DOHH2 (cell line): ENCODE measurements at regions not wholly inside any gene's neighbourhood (a gene's known extent, or its start where the extent isn't known, plus 50 kb on each side); places are given as distances from the start of the nearest gene placed in this dataset.

ENCODE experiments used
- H3F3A ChIP-seq: fragments of 200-600 bp; sonication (generic), shearing (Covaris generic); 2 replicates; pipeline ENCODE4 v1.6.0; 2016; ENCODE audit warnings: antibody characterized with exemption, mild to moderate bottlenecking; ENCODE audit not compliant: control insufficient read depth, insufficient read depth
- H3K27ac ChIP-seq: fragments of 200-600 bp; sonication (generic); 2 replicates; pipeline ENCODE4 v1.5.1; 2014; ENCODE audit warnings: low read depth, mild to moderate bottlenecking, low read length, moderate library complexity
- H3K27me3 ChIP-seq: fragments of 200-600 bp; sonication (generic); 2 replicates; pipeline ENCODE4 v1.6.1; 2014; ENCODE audit warnings: mild to moderate bottlenecking, low read length, mixed read lengths; ENCODE audit not compliant: control insufficient read depth
- H3K36me3 ChIP-seq: fragments of 200-600 bp; sonication (generic); 2 replicates; pipeline ENCODE4 v1.6.1; 2014; ENCODE audit warnings: mild to moderate bottlenecking, low read length, moderate library complexity, mixed read lengths; ENCODE audit not compliant: control insufficient read depth
- H3K4me1 ChIP-seq: fragments of 200-600 bp; sonication (generic); 2 replicates; pipeline ENCODE4 v1.6.1; 2014; ENCODE audit warnings: mild to moderate bottlenecking, low read length, mixed read lengths; ENCODE audit not compliant: control insufficient read depth
- H3K4me2 ChIP-seq: fragments of 200-600 bp; sonication (generic); 2 replicates; pipeline ENCODE4 v1.6.0; 2014; ENCODE audit warnings: mild to moderate bottlenecking, low read length, moderate library complexity
- H3K4me3 ChIP-seq: fragments of 200-600 bp; sonication (generic); 2 replicates; pipeline ENCODE4 v1.5.1; 2014; ENCODE audit warnings: mild to moderate bottlenecking, low read length, mixed read lengths
- H3K79me2 ChIP-seq: fragments of 200-600 bp; sonication (generic); 2 replicates; pipeline ENCODE4 v1.6.1; 2014; ENCODE audit warnings: mild to moderate bottlenecking, low read length, mixed read lengths; ENCODE audit not compliant: control insufficient read depth
- H3K9me2 ChIP-seq: fragments of 200-600 bp; sonication (generic); replicated peaks from 2 replicates; pipeline ENCODE4 v1.6.1; 2014; ENCODE audit warnings: mild to moderate bottlenecking, low read length, mixed read lengths; ENCODE audit not compliant: control insufficient read depth
- H3K9me3 ChIP-seq: fragments of 200-600 bp; sonication (generic); 2 replicates; pipeline ENCODE4 v1.6.1; 2014; ENCODE audit warnings: antibody characterized with exemption, low read length, mixed read lengths; ENCODE audit not compliant: control insufficient read depth, insufficient read depth
- H4K20me1 ChIP-seq: fragments of 200-600 bp; sonication (generic); 2 replicates; pipeline ENCODE4 v1.6.0; 2014; ENCODE audit warnings: low read depth, mild to moderate bottlenecking, antibody characterized with exemption, low read length, moderate library complexity; ENCODE audit not compliant: control insufficient read depth, insufficient read depth
- CTCF ChIP-seq: fragments of 200-600 bp; sonication (generic); IDR thresholded peaks from one replicate; pipeline ENCODE4 v1.5.1; 2014; ENCODE audit warnings: antibody characterized with exemption, mild to moderate bottlenecking, low read depth, low read length; ENCODE audit not compliant: poor library complexity, severe bottlenecking
- EZH2phosphoT487 ChIP-seq: fragments of 200-600 bp; sonication (generic); IDR thresholded peaks from 2 replicates; pipeline ENCODE4 v1.6.1; 2017; ENCODE audit warnings: borderline replicate concordance, mild to moderate bottlenecking, antibody characterized with exemption, low read length, moderate library complexity, mixed read lengths

DNA sequence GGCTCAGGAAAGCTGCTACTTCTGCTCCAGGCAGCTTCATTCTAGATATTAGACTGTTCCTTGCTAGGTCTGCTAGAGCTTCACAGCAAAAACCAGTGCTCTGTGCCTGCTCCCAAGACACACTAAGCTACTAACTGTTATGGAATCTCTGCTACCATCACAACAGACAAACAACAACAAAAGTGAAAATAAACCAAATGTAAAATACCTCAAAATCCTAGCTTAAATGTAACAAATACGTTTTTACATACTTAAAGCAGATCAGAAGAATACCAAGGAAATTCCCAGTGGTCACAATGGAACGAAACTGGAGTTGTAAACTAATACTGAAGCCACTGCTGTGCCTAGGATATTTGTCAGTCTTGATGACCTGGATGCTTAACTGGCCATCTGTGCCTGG is 84.6 kb upstream of the EZR start:
- no peaks in the 10 kb centered on the region for H3K79me2 ChIP-seq
- TF ChIP-seq CTCF (no peak), EZH2phosphoT487 (no peak)
- no peak overlapping the region for H3K4me3 ChIP-seq

GRCh38 chr6:158900663-158901312 is 81.6 kb upstream of the EZR start:
- Histone ChIP-seq H3K36me3 (peaks cover 6% of the 10 kb centered on the region; the same call in 1 of the 2 replicates), H4K20me1 (no peaks in the 10 kb centered on the region), H3K27ac (no peak overlapping the region), H3K9me2 (no peaks in the 10 kb centered on the region), H3K9me3 (peaks cover 25% of the 10 kb centered on the region), H3K79me2 (no peaks in the 10 kb centered on the region), H3K4me1 (no peaks in the 10 kb centered on the region), H3K4me3 (no peak overlapping the region), H3K27me3 (no peaks in the 10 kb centered on the region), H3K4me2 (no peak overlapping the region), H3F3A (no peaks in the 10 kb centered on the region)
- TF ChIP-seq CTCF: no peak

More for the DNA sequence above, 84.6 kb upstream of the EZR start:
- Histone ChIP-seq H3K9me3 (peaks cover 36% of the 10 kb centered on the region), H3K4me1 (peaks cover 9% of the 10 kb centered on the region), H3K36me3 (peaks cover 6% of the 10 kb centered on the region; the same call in 1 of the 2 replicates), H3K4me2 (no peak overlapping the region), H3K9me2 (no peaks in the 10 kb centered on the region), H3F3A (no peaks in the 10 kb centered on the region), H3K27ac (no peak overlapping the region), H4K20me1 (no peaks in the 10 kb centered on the region), H3K27me3 (no peaks in the 10 kb centered on the region)

- no peak overlapping the region for H3K4me3 ChIP-seq
- no peaks in the 10 kb centered on the region for H3K79me2 ChIP-seq
- no peaks in the 10 kb centered on the region for H3K27me3 ChIP-seq
- H4K20me1 ChIP-seq: no peaks in the 10 kb centered on the region
- no peaks in the 10 kb centered on the region for H3K9me2 ChIP-seq
- no peak overlapping the region for H3K27ac ChIP-seq
- no peaks in the 10 kb centered on the region for H3K36me3 ChIP-seq
- no peak for TF ChIP-seq EZH2phosphoT487
- TF ChIP-seq CTCF: no peak
- no peak overlapping the region for H3K4me2 ChIP-seq
- H3K9me3 ChIP-seq: no peaks in the 10 kb centered on the region
- H3F3A ChIP-seq: no peaks in the 10 kb centered on the region; the same call in 1 of the 2 replicates
- H3K4me1 ChIP-seq: no peaks in the 10 kb centered on the region
These were observed 78.1 kb upstream of the EZR start for GRCh38 chr6:158897236-158897635.
